Erythroblast (primary cell): ENCODE measurements at regions not wholly inside any gene's neighbourhood (a gene's known extent, or its start where the extent isn't known, plus 50 kb on each side); places are given as distances from the start of the nearest gene placed in this dataset.

Experiments used
- GATA1 ChIP-seq: IDR thresholded peaks from 2 replicates; pipeline ENCODE4 v1.6.1; 2011; ENCODE audit warnings: low read depth, mild to moderate bottlenecking, control low read depth, low read length, moderate library complexity
- POLR2A ChIP-seq: IDR thresholded peaks from 2 replicates; pipeline ENCODE4 v1.6.1; 2011; ENCODE audit warnings: mild to moderate bottlenecking, low read length

- TF ChIP-seq POLR2A, result no peak
- no peak for TF ChIP-seq GATA1
These were observed 124.0 kb downstream of the MAF start for GRCh38 chr16:79476580-79476979.
